Panc1 (cell line): ENCODE measurements at regions not wholly inside any gene's neighbourhood (a gene's known extent, or its start where the extent isn't known, plus 50 kb on each side); places are given as distances from the start of the nearest gene placed in this dataset.

Experiments used
- ATAC-seq: fragments of 200-7000 bp; cut with Tn5 transposase; 2 replicates; pipeline ENCODE4 v1.9.1; 2020; ENCODE audit warnings: mild to moderate bottlenecking, moderate library complexity
- BruUV-seq: library from RNA; stranded (reverse); fragments of 400-500 nt; replicated peaks from 2 replicates; lab custom pipeline; 2021; lab: Mats Ljungman, UMichigan
- CTCF ChIA-PET: fragments of 300-600 bp; sonication (Branson Sonifier 250); formaldehyde crosslinking; loops from one replicate; lab custom pipeline; 2022; ENCODE audit warnings: antibody characterized with exemption; lab: Charles Lee
- POLR2A ChIA-PET: fragments of 300-600 bp; sonication (Branson Sonifier 250); formaldehyde crosslinking; loops from one replicate; lab custom pipeline; 2022; ENCODE audit warnings: antibody characterized with exemption; lab: Charles Lee
- DNase-seq: peaks from one replicate; pipeline ENCODE4 v3.0.0-alpha.2; 2010; ENCODE audit warnings: low read depth, low spot score
- H3K27ac ChIP-seq: 2 replicates; pipeline ENCODE4 v1.5.1; 2011; ENCODE audit warnings: mild to moderate bottlenecking, low read length, inconsistent platforms
- H3K27me3 ChIP-seq: fragments of 200-500 bp; sonication (Bioruptor generic); 2 replicates; pipeline ENCODE4 v1.6.0; 2014; ENCODE audit warnings: low read length, inconsistent platforms; ENCODE audit not compliant: control insufficient read depth, insufficient read depth
- H3K36me3 ChIP-seq: fragments of 200-500 bp; sonication (Bioruptor generic); 2 replicates; pipeline ENCODE4 v1.5.1; 2014; ENCODE audit warnings: inconsistent platforms, mild to moderate bottlenecking, low read length, moderate library complexity; ENCODE audit not compliant: control insufficient read depth, insufficient read depth
- H3K4me1 ChIP-seq: 2 replicates; pipeline ENCODE4 v1.5.1; 2011; ENCODE audit warnings: inconsistent platforms, mild to moderate bottlenecking, low read length, moderate library complexity; ENCODE audit not compliant: control insufficient read depth, insufficient read depth
- H3K4me3 ChIP-seq, 2 experiments: 2 replicates each; pipeline ENCODE4 v1.5.1; 2011 to 2012; ENCODE audit warnings: low read depth in 2 of 2, low read length in 2 of 2, mild to moderate bottlenecking in 2 of 2, inconsistent platforms in 1 of 2, moderate library complexity in 1 of 2
- H3K9me3 ChIP-seq: fragments of 200-500 bp; sonication (Bioruptor generic); 2 replicates; pipeline ENCODE4 v1.5.1; 2014; ENCODE audit warnings: low read depth, mild to moderate bottlenecking, inconsistent platforms, low read length, moderate library complexity; ENCODE audit not compliant: control insufficient read depth, insufficient read depth
- CTCF ChIP-seq: fragments of 450-650 bp; IDR thresholded peaks from 2 replicates; pipeline ENCODE4 v1.5.1; 2017; ENCODE audit warnings: mild to moderate bottlenecking
- POLR2AphosphoS5 ChIP-seq: IDR thresholded peaks from 2 replicates; pipeline ENCODE4 v1.6.1; 2012; ENCODE audit warnings: mild to moderate bottlenecking, low read depth, low read length, moderate library complexity
- REST ChIP-seq, 2 experiments: IDR thresholded peaks; 2 replicates each; pipeline ENCODE4 v1.6.1; 2011 to 2012; ENCODE audit warnings: low read depth in 2 of 2, control low read depth in 1 of 2, low read length in 1 of 2, mild to moderate bottlenecking in 1 of 2, moderate library complexity in 1 of 2; ENCODE audit not compliant: insufficient read depth in 1 of 2
- SIN3A ChIP-seq: IDR thresholded peaks from 2 replicates; pipeline ENCODE4 v1.6.1; 2012; ENCODE audit warnings: low read depth, mild to moderate bottlenecking, low read length, moderate library complexity, borderline replicate concordance; ENCODE audit not compliant: insufficient read depth
- TCF7L2 ChIP-seq: IDR thresholded peaks from 2 replicates; pipeline ENCODE4 v1.6.1; 2011; ENCODE audit warnings: mild to moderate bottlenecking, low read depth, low read length, inconsistent platforms
- in situ Hi-C: cut with HindIII; loops from 2 replicates; pipeline ENCODE4 v1.10.0; 2016; ENCODE audit warnings: low sequenced_read_pairs, low pct_unique_long_range_greater_than_20kb
- intact Hi-C: fragments of 100-400 bp; cut with micrococcal nuclease; formaldehyde crosslinking; loops from one replicate; pipeline ENCODE4 v1.10.0; 2022; ENCODE audit not compliant: unreplicated experiment

- POLR2A ChIA-PET, result no interaction called here
- Histone ChIP-seq H3K4me3 (no peak overlapping the region), H3K9me3 (no peaks in the 10 kb centered on the region), H3K36me3 (no peaks in the 10 kb centered on the region), H3K27ac (no peak overlapping the region), H3K27me3 (0 out of 2 replicates have a peak, but pooled peaks cover 2% of the 10 kb centered on the region), H3K4me1 (no peaks in the 10 kb centered on the region)
- intact Hi-C loops (no loop called here), in situ Hi-C loops (no loop called here)
- ATAC-seq (no peak), DNase-seq (no peak)
- CTCF ChIA-PET, result no interaction called here
- no TSS peak for BruUV-seq
- TF ChIP-seq POLR2AphosphoS5 (no peak), CTCF (no peak), SIN3A (no peak), TCF7L2 (no peak), REST (IDR thresholded peaks at IDR 0.05; ENCODE audit: insufficient read depth in 1 of 2, low read depth in 2 of 2, low read length in 1 of 2) (no peak)
Measured at GRCh38 chr15:96503276-96503675, 172.8 kb downstream of the NR2F2 start.

GRCh38 chr15:96504371-96504770 lies 173.9 kb downstream of the NR2F2 start:
- TF ChIP-seq SIN3A (no peak), TCF7L2 (no peak), CTCF (no peak), POLR2AphosphoS5 (no peak), REST (IDR thresholded peaks at IDR 0.05; ENCODE audit: insufficient read depth in 1 of 2, low read depth in 2 of 2, low read length in 1 of 2) (no peak)
- no peak for ATAC-seq
- no TSS peak for BruUV-seq
- ChIA-PET POLR2A (no interaction called here), CTCF (no interaction called here)
- no peak overlapping the region for H3K4me3 ChIP-seq
- intact Hi-C loops (no loop called here), in situ Hi-C loops (no loop called here)
- no peaks in the 10 kb centered on the region for H3K36me3 ChIP-seq
- no peaks in the 10 kb centered on the region for H3K9me3 ChIP-seq
- no peak for DNase-seq
- H3K27ac ChIP-seq, result no peak overlapping the region
- H3K27me3 ChIP-seq, result no peaks in the 10 kb centered on the region
- no peaks in the 10 kb centered on the region for H3K4me1 ChIP-seq
